OCI-LY7 (cell line): ENCODE measurements at regions not wholly inside any gene's neighbourhood (a gene's known extent, or its start where the extent isn't known, plus 50 kb on each side); places are given as distances from the start of the nearest gene placed in this dataset.

Experiments used
- BruUV-seq: library from RNA; stranded (reverse); fragments of 400-500 nt; replicated peaks from 2 replicates; lab custom pipeline; 2021; lab: Mats Ljungman, UMichigan
- CTCF ChIA-PET: fragments of 300-600 bp; sonication (Branson Sonifier 250); formaldehyde crosslinking; loops from one replicate; lab custom pipeline; 2022; ENCODE audit warnings: antibody characterized with exemption; ENCODE audit not compliant: unreplicated experiment; lab: Charles Lee
- POLR2A ChIA-PET: fragments of 300-600 bp; sonication (Branson Sonifier 250); formaldehyde crosslinking; loops from one replicate; lab custom pipeline; 2022; ENCODE audit warnings: antibody characterized with exemption; lab: Charles Lee
- DNase-seq: peaks from one replicate; pipeline ENCODE4 v3.0.0-alpha.2; 2015; ENCODE audit warnings: low spot score
- H2AFZ ChIP-seq: fragments of 200-600 bp; sonication (generic), shearing (Covaris generic); 2 replicates; pipeline ENCODE4 v1.6.1; 2014; ENCODE audit warnings: mild to moderate bottlenecking, antibody characterized with exemption, low read length, moderate library complexity
- H3K27ac ChIP-seq: fragments of 200-600 bp; sonication (generic); 2 replicates; pipeline ENCODE4 v1.5.1; 2014; ENCODE audit warnings: mixed run types, low read depth, mild to moderate bottlenecking, moderate library complexity, low read length, inconsistent platforms; ENCODE audit not compliant: poor library complexity, severe bottlenecking
- H3K36me3 ChIP-seq: fragments of 200-600 bp; sonication (generic); 2 replicates; pipeline ENCODE4 v1.6.1; 2014; ENCODE audit warnings: mild to moderate bottlenecking, antibody characterized with exemption, low read length, moderate library complexity, mixed read lengths; ENCODE audit not compliant: insufficient read depth
- H3K4me1 ChIP-seq: fragments of 200-600 bp; sonication (generic); 2 replicates; pipeline ENCODE4 v1.5.1; 2014; ENCODE audit warnings: mild to moderate bottlenecking, low read length; ENCODE audit not compliant: insufficient read depth, poor library complexity, severe bottlenecking
- H3K4me2 ChIP-seq: fragments of 200-600 bp; sonication (generic); 2 replicates; pipeline ENCODE4 v1.6.1; 2014; ENCODE audit warnings: mild to moderate bottlenecking, low read length
- H3K4me3 ChIP-seq: fragments of 200-600 bp; sonication (generic); 2 replicates; pipeline ENCODE4 v1.5.1; 2014; ENCODE audit warnings: mild to moderate bottlenecking, low read depth, low read length; ENCODE audit not compliant: poor library complexity, severe bottlenecking
- H3K79me2 ChIP-seq: fragments of 200-600 bp; sonication (generic); 2 replicates; pipeline ENCODE4 v1.6.1; 2016; ENCODE audit warnings: low read depth, mild to moderate bottlenecking, low read length, moderate library complexity, mixed read lengths; ENCODE audit not compliant: insufficient read depth
- H3K9me2 ChIP-seq: fragments of 200-600 bp; sonication (generic); 2 replicates; pipeline ENCODE4 v1.6.1; 2016; ENCODE audit warnings: mild to moderate bottlenecking, low read length, mixed read lengths; ENCODE audit not compliant: insufficient read depth
- H3K9me3 ChIP-seq: fragments of 200-600 bp; sonication (generic); 2 replicates; pipeline ENCODE4 v1.6.1; 2014; ENCODE audit warnings: mild to moderate bottlenecking, mixed run types, low read length, mixed read lengths
- H4K20me1 ChIP-seq: fragments of 200-600 bp; sonication (generic); 2 replicates; pipeline ENCODE4 v1.6.1; 2014; ENCODE audit warnings: mild to moderate bottlenecking, antibody characterized with exemption, low read length, moderate library complexity, mixed read lengths; ENCODE audit not compliant: insufficient read depth
- CTCF ChIP-seq: fragments of 200-600 bp; sonication (generic); conservative IDR thresholded peaks from 2 replicates; pipeline ENCODE4 v1.5.1; 2014; ENCODE audit warnings: mild to moderate bottlenecking, antibody characterized with exemption, low read length, moderate library complexity, mixed read lengths
- EZH2phosphoT487 ChIP-seq: fragments of 200-600 bp; sonication (generic); IDR thresholded peaks from 2 replicates; pipeline ENCODE4 v1.6.1; 2018; ENCODE audit warnings: low read depth, borderline replicate concordance, mild to moderate bottlenecking, mixed run types, antibody characterized with exemption, low read length, moderate library complexity, mixed read lengths
- intact Hi-C: fragments of 100-400 bp; cut with micrococcal nuclease; formaldehyde crosslinking; loops from one replicate; pipeline ENCODE4 v1.10.0; 2022; ENCODE audit not compliant: unreplicated experiment

- no peak overlapping the region for H3K4me3 ChIP-seq
- no peaks in the 10 kb centered on the region for H3K79me2 ChIP-seq
- no peaks in the 10 kb centered on the region for H3K9me3 ChIP-seq
- H3K27ac ChIP-seq: no peak overlapping the region
- CTCF ChIA-PET: interaction anchor here (0.5 kb wide), 1 partner anchor 141 kb away, joined by 3 read pairs; no protein-coding TSS in a partner anchor
- no TSS peak for BruUV-seq
- TF ChIP-seq CTCF (0 out of 2 replicates have a peak, but pooled peaks have one; percentile 16), EZH2phosphoT487 (no peak)
- no peaks in the 10 kb centered on the region for H3K4me1 ChIP-seq
- no peak overlapping the region for H3K4me2 ChIP-seq
- POLR2A ChIA-PET: no interaction called here
- H3K9me2 ChIP-seq: no peaks in the 10 kb centered on the region
- no peaks in the 10 kb centered on the region for H3K36me3 ChIP-seq
- intact Hi-C loops: no loop called here
- no peaks in the 10 kb centered on the region for H4K20me1 ChIP-seq
- no peak overlapping the region for H2AFZ ChIP-seq
- no peak for DNase-seq
Measured at GRCh38 chr3:168889666-168890065, 773.8 kb downstream of the MECOM start.

GRCh38 chr3:168888781-168889180 is 774.7 kb downstream of the MECOM start:
- no peaks in the 10 kb centered on the region for H3K9me2 ChIP-seq
- no peaks in the 10 kb centered on the region for H3K4me1 ChIP-seq
- intact Hi-C loops: no loop called here
- H4K20me1 ChIP-seq: no peaks in the 10 kb centered on the region
- BruUV-seq: no TSS peak
- H2AFZ ChIP-seq: no peak overlapping the region
- ChIA-PET POLR2A (interaction anchor here (0.8 kb wide), 1 partner anchor 11 kb away, joined by 3 read pairs; no protein-coding TSS in a partner anchor), CTCF (interaction anchor here (0.5 kb wide), 1 partner anchor 142 kb away, joined by 3 read pairs; no protein-coding TSS in a partner anchor)
- no peaks in the 10 kb centered on the region for H3K9me3 ChIP-seq
- no peaks in the 10 kb centered on the region for H3K36me3 ChIP-seq
- TF ChIP-seq CTCF (no peak), EZH2phosphoT487 (no peak)
- no peak overlapping the region for H3K4me2 ChIP-seq
- H3K27ac ChIP-seq: no peak overlapping the region
- no peak for DNase-seq
- H3K4me3 ChIP-seq: no peak overlapping the region
- H3K79me2 ChIP-seq: no peaks in the 10 kb centered on the region

GRCh38 chr3:168885028-168885427 is 778.5 kb downstream of the MECOM start:
- TF ChIP-seq EZH2phosphoT487: no peak
- TF ChIP-seq CTCF: no peak
- H3K4me3 ChIP-seq: no peak overlapping the region
- no peaks in the 10 kb centered on the region for H3K9me2 ChIP-seq
- intact Hi-C loops: no loop called here
- H2AFZ ChIP-seq: no peak overlapping the region
- H3K79me2 ChIP-seq: no peaks in the 10 kb centered on the region
- POLR2A ChIA-PET: no interaction called here
- DNase-seq: no peak
- no peaks in the 10 kb centered on the region for H4K20me1 ChIP-seq
- no peak overlapping the region for H3K4me2 ChIP-seq
- H3K36me3 ChIP-seq: no peaks in the 10 kb centered on the region
- no TSS peak for BruUV-seq
- H3K4me1 ChIP-seq: no peaks in the 10 kb centered on the region
- CTCF ChIA-PET: no interaction called here
- H3K27ac ChIP-seq: no peak overlapping the region
- no peaks in the 10 kb centered on the region for H3K9me3 ChIP-seq
